Naive B cell (primary cell): ENCODE measurements at regions not wholly inside any gene's neighbourhood (a gene's known extent, or its start where the extent isn't known, plus 50 kb on each side); places are given as distances from the start of the nearest gene placed in this dataset.
A peak's percentile ranks its signal among the peaks of the same experiment; 100 is the strongest.

Experiments
- ATAC-seq, 2 donors: fragments of 150-1000 bp; cut with Tn5 transposase; 2 replicates each; pipeline ENCODE4 v1.10.0; 2021; ENCODE audit warnings: low read depth in 2 of 2, mild to moderate bottlenecking in 2 of 2, moderate library complexity in 2 of 2
- DNase-seq: peaks from one replicate; pipeline ENCODE4 v3.0.0; 2022
- H3K27ac Mint-ChIP-seq, 6 donors: one replicate each; pipeline ENCODE4 v1.8.0; 2020 to 2022; ENCODE audit warnings: mild to moderate bottlenecking in 6 of 6, mixed read lengths in 6 of 6, moderate library complexity in 5 of 6, inconsistent platforms in 2 of 6
- H3K27me3 Mint-ChIP-seq, 3 donors: one replicate each; pipeline ENCODE4 v1.8.0; 2021 to 2022; ENCODE audit warnings: mixed read lengths in 3 of 3, mild to moderate bottlenecking in 1 of 3
- H3K36me3 Mint-ChIP-seq, 2 donors: one replicate each; pipeline ENCODE4 v1.8.0; 2020 to 2022; ENCODE audit warnings: mixed read lengths in 2 of 2, inconsistent platforms in 1 of 2, mild to moderate bottlenecking in 1 of 2
- H3K4me1 Mint-ChIP-seq, 3 donors: one replicate each; pipeline ENCODE4 v1.8.0; 2020 to 2022; ENCODE audit warnings: mixed read lengths in 3 of 3, inconsistent platforms in 1 of 3, mild to moderate bottlenecking in 1 of 3, moderate library complexity in 1 of 3
- H3K4me3 Mint-ChIP-seq, 8 donors: one replicate each; pipeline ENCODE4 v1.8.0; 2020 to 2022; ENCODE audit warnings: mild to moderate bottlenecking in 8 of 8, mixed read lengths in 8 of 8, moderate library complexity in 8 of 8, inconsistent platforms in 2 of 8
- H3K9me3 Mint-ChIP-seq, 7 donors: one replicate each; pipeline ENCODE4 v1.8.0; 2020 to 2022; ENCODE audit warnings: mixed read lengths in 7 of 7, mild to moderate bottlenecking in 5 of 7, inconsistent platforms in 2 of 7, moderate library complexity in 1 of 7

- H3K27me3 Mint-ChIP-seq, result peaks cover 22 to 49% (median 27%) of the 10 kb centered on the region in 3 donors
Observed at GRCh38 chr7:106196460-106197021, 84.4 kb upstream of the SYPL1 start.

GRCh38 chr7:106193661-106194060 lies 81.5 kb upstream of the SYPL1 start:
- peaks cover 0 to 5% of the 10 kb centered on the region in 2 donors for H3K36me3 Mint-ChIP-seq
- no peak for DNase-seq
- no peak overlapping the region for H3K27ac Mint-ChIP-seq
- no peaks in the 10 kb centered on the region for H3K4me1 Mint-ChIP-seq
- no peaks in the 10 kb centered on the region for H3K9me3 Mint-ChIP-seq
- no peak for ATAC-seq
- H3K27me3 Mint-ChIP-seq, result peaks cover 35 to 63% (median 41%) of the 10 kb centered on the region in 3 donors
- H3K4me3 Mint-ChIP-seq, result no peak overlapping the region

More at GRCh38 chr7:106196460-106197021, 84.4 kb upstream of the SYPL1 start:
- no peak overlapping the region for H3K4me3 Mint-ChIP-seq
- no peaks in the 10 kb centered on the region for H3K36me3 Mint-ChIP-seq
- ATAC-seq, result no peak
- H3K4me1 Mint-ChIP-seq, result no peaks in the 10 kb centered on the region
- no peak overlapping the region for H3K27ac Mint-ChIP-seq
- DNase-seq, result no peak
- H3K9me3 Mint-ChIP-seq, result no peaks in the 10 kb centered on the region

- H3K27me3 Mint-ChIP-seq, result peaks cover 29 to 56% (median 32%) of the 10 kb centered on the region in 3 donors
- H3K36me3 Mint-ChIP-seq, result peaks cover 0 to 5% of the 10 kb centered on the region in 2 donors
- DNase-seq (no peak), ATAC-seq (no peak)
- no peaks in the 10 kb centered on the region for H3K4me1 Mint-ChIP-seq
- peaks cover 0 to 4% (median 0%) of the 10 kb centered on the region in 7 donors for H3K9me3 Mint-ChIP-seq
- H3K27ac Mint-ChIP-seq, result no peak overlapping the region
- H3K4me3 Mint-ChIP-seq, result no peak overlapping the region
Observed at GRCh38 chr7:106190589-106191330, 78.6 kb upstream of the SYPL1 start.

- no peak for DNase-seq
- no peak overlapping the region for H3K27ac Mint-ChIP-seq
Observed at GRCh38 chr7:106187613-106188350, 75.7 kb upstream of the SYPL1 start.

GRCh38 chr7:106185719-106186118 lies 73.6 kb upstream of the SYPL1 start:
- Mint-ChIP-seq H3K27ac (no peak overlapping the region), H3K4me3 (no peak overlapping the region), H3K4me1 (no peaks in the 10 kb centered on the region), H3K36me3 (peaks cover 0 to 5% of the 10 kb centered on the region in 2 donors), H3K9me3 (peaks cover 0 to 4% (median 0%) of the 10 kb centered on the region in 7 donors), H3K27me3 (peaks cover 5 to 15% (median 11%) of the 10 kb centered on the region in 3 donors)
- ATAC-seq, result no peak
- no peak for DNase-seq

More at GRCh38 chr7:106187613-106188350, 75.7 kb upstream of the SYPL1 start:
- no peak for ATAC-seq
- Mint-ChIP-seq H3K4me1 (no peaks in the 10 kb centered on the region), H3K4me3 (no peak overlapping the region), H3K27me3 (peaks cover 12 to 29% (median 23%) of the 10 kb centered on the region in 3 donors), H3K9me3 (peaks cover 0 to 4% (median 0%) of the 10 kb centered on the region in 7 donors), H3K36me3 (peaks cover 0 to 5% of the 10 kb centered on the region in 2 donors)

GRCh38 chr7:106183952-106184351 lies 71.8 kb upstream of the SYPL1 start:
- no peak for DNase-seq
- no peak overlapping the region for H3K4me3 Mint-ChIP-seq
- no peaks in the 10 kb centered on the region for H3K36me3 Mint-ChIP-seq
- peaks cover 0 to 10% (median 8%) of the 10 kb centered on the region in 3 donors for H3K27me3 Mint-ChIP-seq
- ATAC-seq, result no peak
- no peaks in the 10 kb centered on the region for H3K4me1 Mint-ChIP-seq
- no peak overlapping the region for H3K27ac Mint-ChIP-seq
- peaks cover 0 to 4% (median 0%) of the 10 kb centered on the region in 7 donors for H3K9me3 Mint-ChIP-seq

- no peaks in the 10 kb centered on the region for H3K36me3 Mint-ChIP-seq
- no peak for ATAC-seq
Observed at GRCh38 chr7:106182904-106183303, 70.8 kb upstream of the SYPL1 start.

GRCh38 chr7:106181658-106182265 lies 69.7 kb upstream of the SYPL1 start:
- Mint-ChIP-seq H3K36me3 (no peaks in the 10 kb centered on the region), H3K4me1 (peaks cover 0 to 5% (median 1%) of the 10 kb centered on the region in 3 donors), H3K27me3 (peaks cover 0 to 12% (median 3%) of the 10 kb centered on the region in 3 donors), H3K4me3 (no peak overlapping the region), H3K9me3 (peaks cover 0 to 2% (median 0%) of the 10 kb centered on the region in 7 donors), H3K27ac (no peak overlapping the region)
- DNase-seq (no peak), ATAC-seq (no peak)

More at GRCh38 chr7:106182904-106183303, 70.8 kb upstream of the SYPL1 start:
- DNase-seq, result no peak
- Mint-ChIP-seq H3K27me3 (peaks cover 0 to 11% (median 1%) of the 10 kb centered on the region in 3 donors), H3K9me3 (peaks cover 0 to 4% (median 0%) of the 10 kb centered on the region in 7 donors), H3K4me3 (no peak overlapping the region), H3K4me1 (peaks cover 0 to 1% (median 0%) of the 10 kb centered on the region in 3 donors), H3K27ac (no peak overlapping the region)

GRCh38 chr7:106180721-106181120 lies 68.6 kb upstream of the SYPL1 start:
- Mint-ChIP-seq H3K9me3 (no peaks in the 10 kb centered on the region), H3K4me1 (peaks cover 0 to 10% (median 7%) of the 10 kb centered on the region in 3 donors), H3K4me3 (no peak overlapping the region), H3K36me3 (no peaks in the 10 kb centered on the region), H3K27me3 (peaks cover 7 to 22% (median 10%) of the 10 kb centered on the region in 3 donors), H3K27ac (no peak overlapping the region)
- DNase-seq (no peak), ATAC-seq (no peak)

- ATAC-seq (no peak), DNase-seq (no peak)
- Mint-ChIP-seq H3K36me3 (no peaks in the 10 kb centered on the region), H3K27me3 (peaks cover 7 to 23% (median 11%) of the 10 kb centered on the region in 3 donors), H3K9me3 (no peaks in the 10 kb centered on the region), H3K4me3 (no peak overlapping the region), H3K27ac (peak overlapping the region in 1 of 6 donors; percentile 60), H3K4me1 (peaks cover 0 to 10% (median 7%) of the 10 kb centered on the region in 3 donors)
Observed at GRCh38 chr7:106179256-106179655, 67.1 kb upstream of the SYPL1 start.

GRCh38 chr7:106178593-106179134 lies 66.6 kb upstream of the SYPL1 start:
- Mint-ChIP-seq H3K36me3 (no peaks in the 10 kb centered on the region), H3K4me1 (peaks cover 0 to 10% (median 7%) of the 10 kb centered on the region in 3 donors), H3K9me3 (no peaks in the 10 kb centered on the region), H3K4me3 (no peak overlapping the region), H3K27ac (no peak overlapping the region), H3K27me3 (peaks cover 7 to 23% (median 11%) of the 10 kb centered on the region in 3 donors)
- ATAC-seq (no peak), DNase-seq (no peak)

- DNase-seq, result no peak
- H3K4me1 Mint-ChIP-seq, result peaks cover 0 to 10% (median 7%) of the 10 kb centered on the region in 3 donors
- peak overlapping the region in 4 of 6 donors; percentile 13 to 87 (median 61) for H3K27ac Mint-ChIP-seq
- H3K36me3 Mint-ChIP-seq, result no peaks in the 10 kb centered on the region
- H3K27me3 Mint-ChIP-seq, result peaks cover 7 to 23% (median 11%) of the 10 kb centered on the region in 3 donors
- H3K9me3 Mint-ChIP-seq, result no peaks in the 10 kb centered on the region
- peak; percentile 16 to 38 for ATAC-seq
- no peak overlapping the region for H3K4me3 Mint-ChIP-seq
Observed at GRCh38 chr7:106177738-106178592, 65.9 kb upstream of the SYPL1 start.
